Testis (tissue), 2 donors: ENCODE measurements at regions not wholly inside any gene's neighbourhood (a gene's known extent, or its start where the extent isn't known, plus 50 kb on each side); places are given as distances from the start of the nearest gene placed in this dataset.

Experiments used
- DNase-seq: peaks from one replicate; pipeline ENCODE4 v3.0.0-alpha.2; 2019
- H3K27ac ChIP-seq, 2 donors: fragments of 200-600 bp; sonication (generic); one replicate each; pipeline ENCODE4 v1.5.1; 2019
- H3K27me3 ChIP-seq: fragments of 200-600 bp; sonication (generic); one replicate; pipeline ENCODE4 v1.5.1; 2019
- H3K36me3 ChIP-seq: fragments of 200-600 bp; sonication (generic); one replicate; pipeline ENCODE4 v1.5.1; 2017; ENCODE audit warnings: low read depth; ENCODE audit errors: missing control alignments
- H3K4me1 ChIP-seq: fragments of 200-600 bp; sonication (generic); one replicate; pipeline ENCODE4 v1.5.1; 2019
- H3K4me3 ChIP-seq, 2 donors: fragments of 200-600 bp; sonication (generic); one replicate each; pipeline ENCODE4 v1.5.1; 2017 to 2019
- H3K9me3 ChIP-seq: fragments of 200-600 bp; sonication (generic); one replicate; pipeline ENCODE4 v1.5.1; 2017
- CTCF ChIP-seq, 3 experiments: fragments of 450-650 bp in 2 of 3; fragments of 200-600 bp in 1 of 3; sonication (generic) in 1 of 3; IDR thresholded peaks; one replicate each; pipeline ENCODE4 v1.5.1; 2016 to 2019; ENCODE audit warnings: antibody characterized with exemption in 3 of 3, mild to moderate bottlenecking in 2 of 3, moderate library complexity in 1 of 3
- POLR2A ChIP-seq: fragments of 450-650 bp; IDR thresholded peaks from one replicate; pipeline ENCODE4 v1.6.1; 2017; ENCODE audit warnings: antibody characterized with exemption, mild to moderate bottlenecking, moderate library complexity
- WGBS, 2 donors: methylation state at CpG; one replicate each; pipeline ENCODE4 v1.1.5; 2018; 5-methylcytosine and 5-hydroxymethylcytosine counted together
- intact Hi-C: fragments of 100-400 bp; cut with DNase I; formaldehyde crosslinking; loops from one replicate; pipeline ENCODE4 v1.15.1; 2023; ENCODE audit warnings: low total_unique reads

- H3K36me3 ChIP-seq = no peaks in the 10 kb centered on the region
- WGBS, 2 donors = 51 to 57% methylated on average over 5 of the region's 5 CpGs
- no peak overlapping the region for H3K27ac ChIP-seq
- no peaks in the 10 kb centered on the region for H3K27me3 ChIP-seq
- DNase-seq = no peak
- TF ChIP-seq POLR2A (no peak), CTCF (IDR thresholded peaks at IDR 0.05) (no peak)
- intact Hi-C loops = no loop called here
- no peak overlapping the region for H3K4me3 ChIP-seq
- no peaks in the 10 kb centered on the region for H3K4me1 ChIP-seq
- H3K9me3 ChIP-seq = no peaks in the 10 kb centered on the region
Observed at GRCh38 chr2:58730764-58731487, 489.8 kb upstream of the FANCL start.

- no peaks in the 10 kb centered on the region for H3K9me3 ChIP-seq
- no peak overlapping the region for H3K27ac ChIP-seq
- no peak overlapping the region for H3K4me3 ChIP-seq
- intact Hi-C loops = no loop called here
- H3K27me3 ChIP-seq = no peaks in the 10 kb centered on the region
- DNase-seq = no peak
- no peaks in the 10 kb centered on the region for H3K36me3 ChIP-seq
- WGBS, 2 donors = 94 to 100% methylated on average over 2 of the region's 2 CpGs
- TF ChIP-seq POLR2A (no peak), CTCF (IDR thresholded peaks at IDR 0.05) (no peak)
- H3K4me1 ChIP-seq = no peaks in the 10 kb centered on the region
Observed at GRCh38 chr2:58727981-58728656, 487.0 kb upstream of the FANCL start.

- Histone ChIP-seq H3K4me1 (no peaks in the 10 kb centered on the region), H3K27ac (no peak overlapping the region), H3K27me3 (no peaks in the 10 kb centered on the region), H3K36me3 (no peaks in the 10 kb centered on the region), H3K9me3 (no peaks in the 10 kb centered on the region), H3K4me3 (no peak overlapping the region)
- WGBS, 2 donors = 56 to 66% methylated on average over 4 of the region's 4 CpGs
- no peak for DNase-seq
- no peak for TF ChIP-seq POLR2A
- no peak for TF ChIP-seq CTCF (IDR thresholded peaks at IDR 0.05)
- intact Hi-C loops = no loop called here
Observed at GRCh38 chr2:58721912-58722591, 480.9 kb upstream of the FANCL start.

- Histone ChIP-seq H3K9me3 (no peaks in the 10 kb centered on the region), H3K27ac (no peak overlapping the region), H3K4me3 (no peak overlapping the region), H3K4me1 (no peaks in the 10 kb centered on the region), H3K36me3 (no peaks in the 10 kb centered on the region), H3K27me3 (no peaks in the 10 kb centered on the region)
- 70% methylated on average over 9 of the region's 9 CpGs for WGBS, 2 donors
- intact Hi-C loops = no loop called here
- no peak for DNase-seq
- no peak for TF ChIP-seq CTCF (IDR thresholded peaks at IDR 0.05)
- TF ChIP-seq POLR2A = no peak
Observed at GRCh38 chr2:58720770-58721697, 479.9 kb upstream of the FANCL start.
